ENCODE measurements at regions not wholly inside any gene's neighbourhood (a gene's known extent, or its start where the extent isn't known, plus 50 kb on each side); places are given as distances from the start of the nearest gene placed in this dataset.

- intact Hi-C loops (cut with micrococcal nuclease; ENCODE audit: unreplicated experiment) (no loop called here), in situ Hi-C loops (cut with HindIII; ENCODE audit: extremely low pct_ligation_motif_present, low pct_unique_long_range_greater_than_20kb) (no loop called here)
- no TSS peak for BruUV-seq (replicated peaks)
- Histone ChIP-seq H3K9me3 (ENCODE audit: low read length) (no peaks in the 10 kb centered on the region), H3K27me3 (ENCODE audit: control insufficient read depth in 1 of 2, insufficient read depth in 2 of 2, low read length in 2 of 2) (peaks cover 0 to 3% of the 10 kb centered on the region in 2 experiments; a peak in 1 of 5 replicates), H3K79me2 (ENCODE audit: insufficient read depth, low read length) (no peaks in the 10 kb centered on the region), H3K4me1 (ENCODE audit: insufficient read depth, low read length) (no peaks in the 10 kb centered on the region), H3K4me2 (ENCODE audit: low read depth, low read length) (no peak overlapping the region), H2AFZ (ENCODE audit: low read length) (no peak overlapping the region), H3K27ac (ENCODE audit: extremely low read length, insufficient read depth, low read length) (no peak overlapping the region), H3K36me3 (replicated peaks in 1 of 2; ENCODE audit: control insufficient read depth in 1 of 2, insufficient read depth in 2 of 2, low read length in 2 of 2) (no peaks in the 10 kb centered on the region), H4K20me1 (ENCODE audit: insufficient read depth, low read length) (no peaks in the 10 kb centered on the region), H3K9ac (ENCODE audit: insufficient read depth, low read depth, low read length) (no peak overlapping the region), H3K4me3 (replicated peaks in 1 of 3; ENCODE audit: insufficient read depth in 1 of 3, low read depth in 2 of 3, low read length in 3 of 3) (no peak overlapping the region)
- ATAC-seq (no peak), DNase-seq (ENCODE audit: low spot score) (no peak), FAIRE-seq (no peak)
- POLR2A ChIA-PET, result no interaction called here
- CTCF ChIA-PET (ENCODE audit: low intra/inter-chr PET ratio, low total read pairs), result no interaction called here
- TF ChIP-seq NRL (CRISPR knock-in tag; IDR thresholded peaks at IDR 0.05; ENCODE audit: borderline replicate concordance) (no peak), RXRB (CRISPR knock-in tag; IDR thresholded peaks at IDR 0.05; ENCODE audit: borderline replicate concordance) (no peak), KLF12 (CRISPR knock-in tag; IDR thresholded peaks at IDR 0.05; ENCODE audit: borderline replicate concordance) (no peak), SPEN (CRISPR knock-in tag; IDR thresholded peaks at IDR 0.05; ENCODE audit: low read depth) (no peak), USF2 (IDR thresholded peaks at IDR 0.05; ENCODE audit: low read depth, low read length) (no peak), USF2 (CRISPR knock-in tag; IDR thresholded peaks at IDR 0.05; ENCODE audit: borderline replicate concordance) (no peak), TBX2 (CRISPR knock-in tag; IDR thresholded peaks at IDR 0.05; ENCODE audit: borderline replicate concordance) (no peak), FOSL2 (CRISPR knock-in tag; IDR thresholded peaks at IDR 0.05) (no peak)
- 2% methylated on average over 3 of the region's 3 CpGs for WGBS (ENCODE audit: low lambda C conversion rate)
Measured at GRCh38 chr10:31112961-31113360, 81.3 kb upstream of the ZNF438 start.
